ENCODE measurements at regions not wholly inside any gene's neighbourhood (a gene's known extent, or its start where the extent isn't known, plus 50 kb on each side); places are given as distances from the start of the nearest gene placed in this dataset.

DNA sequence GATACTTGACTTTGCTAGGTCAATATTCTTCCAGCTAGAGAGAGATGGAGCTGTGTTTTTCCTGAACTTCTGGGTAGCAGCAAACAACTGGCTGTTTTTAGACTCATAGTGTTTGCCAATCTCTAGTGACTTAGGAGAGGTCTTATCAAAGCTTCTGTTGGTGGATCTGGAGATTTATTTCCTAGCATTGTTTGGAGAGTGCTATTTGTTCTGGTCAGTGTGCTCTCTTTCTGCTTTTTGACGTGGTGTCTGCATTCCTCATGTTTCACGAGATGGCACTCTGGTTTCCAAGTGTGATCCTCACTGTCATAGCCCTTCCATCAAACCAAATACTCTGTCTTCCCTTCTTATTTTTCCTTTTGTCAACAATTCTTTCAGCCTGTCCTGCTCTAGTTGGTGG, 88.6 kb upstream of the DAZL start (continued):
- TF ChIP-seq YBX1 (IDR thresholded peaks at IDR 0.05): no peak
- no peak for TF ChIP-seq CHD1 (IDR thresholded peaks at IDR 0.05; ENCODE audit: low read depth, low read length)

DNA sequence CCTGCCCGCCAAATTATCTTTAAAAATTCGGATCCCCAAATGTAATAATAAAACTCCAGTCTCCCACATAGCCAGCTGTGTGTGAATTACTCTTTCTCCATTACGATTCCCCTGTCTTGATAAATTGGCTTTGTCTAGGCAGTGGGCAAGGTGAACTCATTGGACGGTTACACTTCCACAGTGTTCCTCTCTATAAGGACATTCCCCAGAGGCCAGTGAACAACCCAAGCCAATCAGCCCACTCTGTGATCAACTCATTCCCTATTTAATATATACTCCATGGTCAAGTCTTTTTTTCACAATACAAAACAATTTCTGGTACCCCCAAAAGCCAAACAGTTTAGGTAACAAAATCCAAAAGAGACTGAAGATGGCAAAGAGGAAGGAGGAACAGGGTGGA, 90.5 kb upstream of the DAZL start:
- intact Hi-C loops (cut with micrococcal nuclease; ENCODE audit: unreplicated experiment): no loop called here
- ChIA-PET SMC1A (ENCODE audit: uncharacterized antibody, unreplicated experiment) (no interaction called here), CTCF (no interaction called here), POLR2A (no interaction called here), RAD21 (ENCODE audit: unreplicated experiment) (no interaction called here)
- Histone ChIP-seq H3K79me2 (ENCODE audit: control insufficient read depth, insufficient read depth, low read length) (no peaks in the 10 kb centered on the region), H3K4me3 (no peak overlapping the region), H3K36me3 (ENCODE audit: control insufficient read depth in 2 of 2, insufficient read depth in 2 of 2, low read length in 1 of 2) (no peaks in the 10 kb centered on the region), H3K4me2 (ENCODE audit: control insufficient read depth, insufficient read depth) (no peak overlapping the region), H3K27ac (ENCODE audit: control insufficient read depth, insufficient read depth) (no peak overlapping the region), H3K9ac (ENCODE audit: control insufficient read depth, insufficient read depth, low read length) (no peak overlapping the region), H3K27me3 (replicated peaks in 1 of 2; ENCODE audit: control insufficient read depth in 2 of 2, insufficient read depth in 2 of 2, low read length in 1 of 2) (no peaks in the 10 kb centered on the region), H2AFZ (ENCODE audit: control insufficient read depth, low read depth, low read length) (no peak overlapping the region), H4K20me1 (ENCODE audit: control insufficient read depth, insufficient read depth) (no peaks in the 10 kb centered on the region), H3K9me3 (replicated peaks; ENCODE audit: control insufficient read depth, insufficient read depth, low read length) (no peaks in the 10 kb centered on the region), H3K4me1 (ENCODE audit: control insufficient read depth, insufficient read depth, low read length) (peaks cover 12% of the 10 kb centered on the region; the same call in 1 of the 2 replicates)
- no peak for ATAC-seq
- in situ Hi-C loops (cut with MboI): no loop called here
- TF ChIP-seq NRF1 (conservative IDR thresholded peaks at IDR 0.05; ENCODE audit: low read depth, low read length) (no peak), LARP7 (IDR thresholded peaks at IDR 0.05) (no peak), MYC (IDR thresholded peaks at IDR 0.05; ENCODE audit: insufficient read depth, insufficient read length, insufficient replicate concordance, low read length, severe bottlenecking) (no peak), BACH1 (IDR thresholded peaks at IDR 0.05; ENCODE audit: borderline replicate concordance) (no peak), EP300 (IDR thresholded peaks at IDR 0.05; ENCODE audit: borderline replicate concordance in 1 of 2, control insufficient read depth in 1 of 2, low read depth in 2 of 2, low read length in 2 of 2) (no peak), TARDBP (IDR thresholded peaks at IDR 0.05; ENCODE audit: borderline replicate concordance) (no peak), PAX8 (IDR thresholded peaks at IDR 0.05) (no peak), MYB (IDR thresholded peaks at IDR 0.05; ENCODE audit: borderline replicate concordance, low read depth, low read length) (no peak)
- TF ChIP-seq, protein P1, sequence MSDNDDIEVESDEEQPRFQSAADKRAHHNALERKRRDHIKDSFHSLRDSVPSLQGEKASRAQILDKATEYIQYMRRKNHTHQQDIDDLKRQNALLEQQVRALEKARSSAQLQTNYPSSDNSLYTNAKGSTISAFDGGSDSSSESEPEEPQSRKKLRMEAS (IDR thresholded peaks at IDR 0.05; ENCODE audit: low read depth, low read length): no peak
- TF ChIP-seq, protein P2, sequence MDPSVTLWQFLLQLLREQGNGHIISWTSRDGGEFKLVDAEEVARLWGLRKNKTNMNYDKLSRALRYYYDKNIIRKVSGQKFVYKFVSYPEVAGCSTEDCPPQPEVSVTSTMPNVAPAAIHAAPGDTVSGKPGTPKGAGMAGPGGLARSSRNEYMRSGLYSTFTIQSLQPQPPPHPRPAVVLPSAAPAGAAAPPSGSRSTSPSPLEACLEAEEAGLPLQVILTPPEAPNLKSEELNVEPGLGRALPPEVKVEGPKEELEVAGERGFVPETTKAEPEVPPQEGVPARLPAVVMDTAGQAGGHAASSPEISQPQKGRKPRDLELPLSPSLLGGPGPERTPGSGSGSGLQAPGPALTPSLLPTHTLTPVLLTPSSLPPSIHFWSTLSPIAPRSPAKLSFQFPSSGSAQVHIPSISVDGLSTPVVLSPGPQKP (IDR thresholded peaks at IDR 0.05; ENCODE audit: low read depth, low read length): no peak
- BruUV-seq (replicated peaks): no TSS peak
- no peak for DNase-seq (ENCODE audit: low read depth, low spot score)
- WGBS (ENCODE audit: insufficient coverage, insufficient replicate concordance, low lambda C conversion rate, missing lambda C conversion rate): 47% methylated on average over 4 of the region's 4 CpGs
- FAIRE-seq: no peak
